Thyroid gland (tissue), 4 donors: ENCODE measurements at regions not wholly inside any gene's neighbourhood (a gene's known extent, or its start where the extent isn't known, plus 50 kb on each side); places are given as distances from the start of the nearest gene placed in this dataset.

Experiments used
- POLR2A ChIP-seq, 2 donors: fragments of 450-650 bp; IDR thresholded peaks; one replicate each; pipeline ENCODE4 v1.6.1; 2017; ENCODE audit warnings: antibody characterized with exemption in 2 of 2, mild to moderate bottlenecking in 2 of 2, moderate library complexity in 1 of 2
- TF ChIP-seq, protein P1 (sequence below), 6 experiments: fragments of 200-600 bp in 3 of 6; fragments of 450-650 bp in 3 of 6; sonication (generic) in 3 of 6; IDR thresholded peaks; one replicate each; pipeline ENCODE4 v1.5.1; 2016 to 2019; ENCODE audit warnings: antibody characterized with exemption in 6 of 6, mild to moderate bottlenecking in 2 of 6, inconsistent platforms in 1 of 6, moderate library complexity in 1 of 6

DNA sequence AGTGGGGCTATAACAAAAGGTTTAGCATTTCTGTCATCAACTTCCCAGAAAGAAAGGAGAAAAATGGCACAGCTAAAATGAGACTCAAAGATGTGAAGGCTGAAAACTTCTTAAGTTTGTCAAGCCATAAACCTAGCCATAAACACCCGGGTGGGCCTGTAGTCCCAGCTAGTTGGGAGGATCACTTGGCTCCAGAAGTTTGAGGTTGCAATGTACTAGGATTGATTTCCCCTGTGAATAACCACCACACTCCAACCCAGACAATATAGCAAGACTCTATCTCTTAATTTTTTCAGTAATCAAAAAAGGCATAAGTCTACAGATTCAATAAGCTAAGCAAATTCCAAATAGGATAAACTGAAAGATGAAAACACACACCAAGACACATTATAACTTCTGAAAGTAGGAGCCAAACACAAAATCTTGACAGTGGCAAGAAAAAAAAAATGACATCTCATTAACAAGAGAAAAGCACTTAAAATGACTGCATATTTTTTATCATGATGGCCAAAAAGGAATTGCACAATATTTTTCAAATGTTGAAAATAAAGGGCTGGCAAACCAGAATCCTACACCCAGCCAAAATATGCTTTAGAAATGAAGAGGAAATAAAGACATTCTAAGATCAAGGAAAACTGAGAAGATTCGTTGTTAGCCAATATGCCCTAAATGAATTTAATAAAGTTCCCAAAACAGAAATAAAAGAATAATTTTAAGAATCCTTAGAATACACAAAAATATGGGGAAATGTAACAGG lies 308.4 kb downstream of the BRINP1 start:
- TF ChIP-seq POLR2A (IDR thresholded peaks at IDR 0.05) = no peak
- TF ChIP-seq, protein P1, sequence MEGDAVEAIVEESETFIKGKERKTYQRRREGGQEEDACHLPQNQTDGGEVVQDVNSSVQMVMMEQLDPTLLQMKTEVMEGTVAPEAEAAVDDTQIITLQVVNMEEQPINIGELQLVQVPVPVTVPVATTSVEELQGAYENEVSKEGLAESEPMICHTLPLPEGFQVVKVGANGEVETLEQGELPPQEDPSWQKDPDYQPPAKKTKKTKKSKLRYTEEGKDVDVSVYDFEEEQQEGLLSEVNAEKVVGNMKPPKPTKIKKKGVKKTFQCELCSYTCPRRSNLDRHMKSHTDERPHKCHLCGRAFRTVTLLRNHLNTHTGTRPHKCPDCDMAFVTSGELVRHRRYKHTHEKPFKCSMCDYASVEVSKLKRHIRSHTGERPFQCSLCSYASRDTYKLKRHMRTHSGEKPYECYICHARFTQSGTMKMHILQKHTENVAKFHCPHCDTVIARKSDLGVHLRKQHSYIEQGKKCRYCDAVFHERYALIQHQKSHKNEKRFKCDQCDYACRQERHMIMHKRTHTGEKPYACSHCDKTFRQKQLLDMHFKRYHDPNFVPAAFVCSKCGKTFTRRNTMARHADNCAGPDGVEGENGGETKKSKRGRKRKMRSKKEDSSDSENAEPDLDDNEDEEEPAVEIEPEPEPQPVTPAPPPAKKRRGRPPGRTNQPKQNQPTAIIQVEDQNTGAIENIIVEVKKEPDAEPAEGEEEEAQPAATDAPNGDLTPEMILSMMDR (IDR thresholded peaks at IDR 0.05) = no peak
